BJ (cell line): ENCODE measurements at regions not wholly inside any gene's neighbourhood (a gene's known extent, or its start where the extent isn't known, plus 50 kb on each side); places are given as distances from the start of the nearest gene placed in this dataset.

ENCODE experiments used
- CTCF ChIA-PET: fragments of 350-600 bp; formaldehyde crosslinking; extraction: SDS; loops from one replicate; lab custom pipeline; 2021; ENCODE audit warnings: antibody characterized with exemption, inconsistent platforms; lab: Yijun Ruan, JAX
- POLR2A ChIA-PET: fragments of 300-600 bp; sonication (Branson Sonifier 250); formaldehyde crosslinking; extraction: SDS; loops from one replicate; lab custom pipeline; 2021; ENCODE audit warnings: antibody characterized with exemption; lab: Charles Lee
- DNase-seq: peaks from one replicate; pipeline ENCODE4 v3.0.0-alpha.2; 2011; ENCODE audit warnings: low read depth
- H3K27me3 ChIP-seq: 2 replicates; pipeline ENCODE4 v1.6.0; 2011; ENCODE audit warnings: low read length; ENCODE audit not compliant: control insufficient read depth, insufficient read depth
- H3K36me3 ChIP-seq: 2 replicates; pipeline ENCODE4 v1.5.1; 2011; ENCODE audit warnings: low read length; ENCODE audit not compliant: control insufficient read depth, insufficient read depth
- H3K4me3 ChIP-seq: 2 replicates; pipeline ENCODE4 v1.5.1; 2011; ENCODE audit warnings: low read depth, mild to moderate bottlenecking, control low read depth, low read length
- CTCF ChIP-seq: IDR thresholded peaks from 2 replicates; pipeline ENCODE4 v1.5.1; 2011; ENCODE audit warnings: low read depth, mild to moderate bottlenecking, control low read depth, inconsistent platforms, low read length, moderate library complexity; ENCODE audit not compliant: insufficient read depth

GRCh38 chr2:88815697-88816096 is 124.2 kb downstream of the RPIA start:
- Histone ChIP-seq H3K27me3 (no peaks in the 10 kb centered on the region), H3K36me3 (no peaks in the 10 kb centered on the region), H3K4me3 (no peak overlapping the region)
- ChIA-PET CTCF (no interaction called here), POLR2A (no interaction called here)
- TF ChIP-seq CTCF, result no peak
- no peak for DNase-seq

DNA sequence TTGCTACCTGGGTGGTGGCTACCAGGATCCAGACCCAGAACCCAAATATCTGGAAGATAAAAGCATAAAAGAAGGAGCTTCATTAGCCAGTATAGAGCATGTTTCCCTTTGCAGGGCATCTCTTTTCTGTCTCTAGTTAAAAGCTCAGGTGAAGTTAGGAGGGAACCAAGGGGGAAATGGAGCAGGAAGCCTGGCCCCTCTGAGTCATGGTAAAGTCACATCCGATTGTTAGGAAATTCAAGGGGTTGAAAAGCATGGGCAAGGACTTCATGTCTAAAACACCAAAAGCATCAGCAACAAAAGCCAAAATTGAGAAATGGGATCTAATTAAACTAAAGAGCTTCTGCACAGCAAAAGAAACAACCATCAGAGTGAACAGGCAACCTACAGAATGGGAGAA is 126.9 kb downstream of the RPIA start:
- no peaks in the 10 kb centered on the region for H3K36me3 ChIP-seq
- no peaks in the 10 kb centered on the region for H3K27me3 ChIP-seq
- POLR2A ChIA-PET, result no interaction called here
- DNase-seq, result no peak
- TF ChIP-seq CTCF, result no peak
- no peak overlapping the region for H3K4me3 ChIP-seq
- CTCF ChIA-PET, result no interaction called here

GRCh38 chr2:88824951-88825350 is 133.5 kb downstream of the RPIA start:
- Histone ChIP-seq H3K36me3 (no peaks in the 10 kb centered on the region), H3K4me3 (no peak overlapping the region), H3K27me3 (no peaks in the 10 kb centered on the region)
- POLR2A ChIA-PET, result no interaction called here
- CTCF ChIA-PET, result no interaction called here
- TF ChIP-seq CTCF, result no peak
- DNase-seq, result no peak

DNA sequence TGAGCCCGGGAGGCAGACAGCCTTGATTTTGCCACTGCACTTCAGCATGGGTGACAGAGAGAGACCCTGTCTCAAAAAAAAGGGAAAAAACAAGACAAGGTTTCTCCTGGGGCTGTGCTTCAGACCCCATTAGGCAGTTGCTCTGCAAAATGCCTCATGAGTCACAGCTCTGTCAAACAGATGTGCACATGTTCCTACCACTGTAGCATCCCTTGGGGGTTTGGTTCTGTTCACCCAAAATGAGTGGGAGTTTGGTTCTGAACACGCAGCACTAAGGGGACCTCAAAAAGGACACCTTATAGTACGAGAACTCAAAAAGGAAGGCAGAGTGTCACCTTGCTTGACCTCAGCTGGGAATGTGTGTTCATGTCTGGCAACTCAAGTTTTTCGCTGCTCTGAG is 134.9 kb downstream of the RPIA start:
- no peak for DNase-seq
- ChIA-PET POLR2A (no interaction called here), CTCF (no interaction called here)
- no peak for TF ChIP-seq CTCF
- Histone ChIP-seq H3K4me3 (no peak overlapping the region), H3K27me3 (no peaks in the 10 kb centered on the region), H3K36me3 (no peaks in the 10 kb centered on the region)

DNA sequence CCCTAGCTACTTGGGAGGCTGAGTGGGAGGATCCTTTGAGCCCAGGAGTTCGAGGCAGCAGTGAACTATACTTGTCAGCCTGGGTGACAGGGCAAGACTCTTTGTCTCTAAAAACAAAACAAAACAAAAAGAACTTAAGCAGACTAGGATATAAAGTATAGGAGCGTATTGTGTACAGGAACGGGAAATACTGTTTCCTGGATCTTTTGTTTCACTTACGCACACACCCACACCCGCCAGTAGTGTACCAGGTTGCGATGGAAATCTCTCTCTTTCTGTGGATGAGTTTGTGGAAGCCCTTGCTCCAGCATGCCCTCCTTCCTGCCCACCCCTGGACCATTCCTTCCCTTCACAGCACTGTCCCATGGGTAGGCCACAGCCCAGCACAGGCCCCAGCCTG is 136.3 kb downstream of the RPIA start:
- Histone ChIP-seq H3K4me3 (no peak overlapping the region), H3K36me3 (no peaks in the 10 kb centered on the region), H3K27me3 (no peaks in the 10 kb centered on the region; the same call in 1 of the 2 replicates)
- ChIA-PET CTCF (no interaction called here), POLR2A (no interaction called here)
- TF ChIP-seq CTCF, result no peak
- no peak for DNase-seq
